Neural cell (in vitro differentiated cells): ENCODE measurements at regions not wholly inside any gene's neighbourhood (a gene's known extent, or its start where the extent isn't known, plus 50 kb on each side); places are given as distances from the start of the nearest gene placed in this dataset.

ENCODE experiments used
- CTCF ChIP-seq: fragments of 450-650 bp; IDR thresholded peaks from 2 replicates; pipeline ENCODE4 v1.5.1; 2014; ENCODE audit warnings: antibody characterized with exemption, mild to moderate bottlenecking, moderate library complexity; ENCODE audit not compliant: poor library complexity, severe bottlenecking
- MXI1 ChIP-seq: fragments of 450-650 bp; conservative IDR thresholded peaks from 2 replicates; pipeline ENCODE4 v1.6.1; 2014; ENCODE audit warnings: antibody characterized with exemption, mild to moderate bottlenecking; ENCODE audit not compliant: poor library complexity, severe bottlenecking
- POLR2AphosphoS5 ChIP-seq: IDR thresholded peaks from 2 replicates; pipeline ENCODE4 v1.6.1; 2012

- TF ChIP-seq CTCF, result no peak
- no peak for TF ChIP-seq POLR2AphosphoS5
- no peak for TF ChIP-seq MXI1
These were observed 147.0 kb upstream of the ARHGEF9 start for GRCh38 chrX:63932006-63932405.
